Activated T-cell treated with anti-CD3 and anti-CD28 coated beads, Interleukin-2, amount 50 U/mL, for 1 hour (primary cell): ENCODE measurements at regions not wholly inside any gene's neighbourhood (a gene's known extent, or its start where the extent isn't known, plus 50 kb on each side); places are given as distances from the start of the nearest gene placed in this dataset.

Experiments
- DNase-seq: peaks from one replicate; pipeline ENCODE4 v3.0.0-alpha.2; 2020

- no peak for DNase-seq
Observed at GRCh38 chr20:50242548-50242862, 51.9 kb downstream of the CEBPB start.

GRCh38 chr20:50242863-50243609 is 52.4 kb downstream of the CEBPB start:
- no peak for DNase-seq

- DNase-seq: no peak
Observed at GRCh38 chr20:50243610-50244351, 53.2 kb downstream of the CEBPB start.

- no peak for DNase-seq
Observed at GRCh38 chr20:50244352-50245149, 53.9 kb downstream of the CEBPB start.

GRCh38 chr20:50245498-50246366 is 55.1 kb downstream of the CEBPB start:
- DNase-seq: no peak

GRCh38 chr20:50246367-50247195 is 56.0 kb downstream of the CEBPB start:
- DNase-seq: no peak

- no peak for DNase-seq
Observed at GRCh38 chr20:50247196-50248094, 56.8 kb downstream of the CEBPB start.

GRCh38 chr20:50248104-50248641 is 57.5 kb downstream of the CEBPB start:
- no peak for DNase-seq

GRCh38 chr20:50249447-50250388 is 59.1 kb downstream of the CEBPB start:
- DNase-seq: no peak

- DNase-seq: no peak
Observed at GRCh38 chr20:50250679-50251382, 60.2 kb downstream of the CEBPB start.

- DNase-seq: no peak
Observed at GRCh38 chr20:50251383-50251748, 60.7 kb downstream of the CEBPB start.

GRCh38 chr20:50251992-50252511 is 61.4 kb downstream of the CEBPB start:
- DNase-seq: no peak

GRCh38 chr20:50252701-50253100 is 62.1 kb downstream of the CEBPB start:
- DNase-seq: no peak

- no peak for DNase-seq
Observed at GRCh38 chr20:50253101-50253500, 62.5 kb downstream of the CEBPB start.

GRCh38 chr20:50254466-50255079 is 63.9 kb downstream of the CEBPB start:
- no peak for DNase-seq

- DNase-seq: no peak
Observed at GRCh38 chr20:50256577-50256976, 65.9 kb downstream of the CEBPB start.

- DNase-seq: no peak
Observed at GRCh38 chr20:50257860-50258259, 67.2 kb downstream of the CEBPB start.
